ENCODE measurements at regions not wholly inside any gene's neighbourhood (a gene's known extent, or its start where the extent isn't known, plus 50 kb on each side); places are given as distances from the start of the nearest gene placed in this dataset.

DNA sequence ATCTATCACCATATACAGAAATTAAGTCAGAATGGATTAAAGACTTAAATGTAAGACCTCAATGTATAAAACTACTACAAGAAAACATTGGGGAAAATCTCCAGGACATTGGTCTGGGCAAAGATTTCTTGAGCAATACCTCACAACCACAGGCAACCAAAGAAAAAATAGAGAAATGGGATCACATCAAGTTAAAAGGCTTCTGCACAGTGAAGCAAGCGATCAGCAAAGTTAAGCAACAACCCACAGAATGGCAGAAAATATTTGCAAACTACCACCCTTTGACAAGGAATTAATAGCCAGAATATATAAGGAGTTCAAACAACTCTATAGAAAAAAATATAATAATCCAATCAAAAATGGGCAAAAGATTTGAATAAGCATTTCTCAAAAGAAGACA lies 236.9 kb upstream of the EMCN start:
- Mint-ChIP-seq H3K4me3 (no peak overlapping the region), H3K27me3 (peaks cover 5 to 15% (median 7%) of the 10 kb centered on the region in 3 donors), H3K36me3 (peaks cover 6 to 10% of the 10 kb centered on the region in 2 donors), H3K9me3 (peaks cover 3 to 26% (median 14%) of the 10 kb centered on the region in 7 donors), H3K4me1 (no peaks in the 10 kb centered on the region), H3K27ac (no peak overlapping the region)
- DNase-seq (no peak), ATAC-seq (ENCODE audit: low read depth in 2 of 2) (no peak)

DNA sequence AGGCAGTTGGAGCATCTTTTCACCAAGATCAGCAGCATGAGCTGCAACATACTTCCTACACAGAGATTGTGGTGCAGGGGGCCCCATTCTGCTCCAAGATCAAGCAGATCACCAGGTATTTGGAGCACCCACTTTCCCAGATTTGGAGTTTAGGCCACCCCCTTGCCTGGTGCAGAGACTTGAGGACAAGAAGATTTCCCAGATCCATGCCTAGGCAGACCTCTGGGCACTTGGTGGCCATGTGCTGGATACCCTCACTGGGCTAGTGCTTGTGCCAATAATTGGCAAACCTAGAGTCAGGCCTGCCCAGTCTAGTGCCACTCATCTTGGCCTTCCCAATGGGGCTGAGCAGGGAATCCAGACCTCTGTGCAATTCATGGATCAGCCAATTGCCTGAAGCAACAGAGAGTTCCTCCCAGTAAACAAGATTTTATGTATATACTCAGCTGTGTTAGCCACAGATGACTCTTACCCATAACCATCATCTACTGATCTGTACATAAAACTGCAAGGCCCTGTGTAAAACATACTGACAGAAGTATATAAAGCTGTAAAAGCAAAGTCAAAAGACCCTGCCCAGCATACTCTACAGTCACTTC lies 228.4 kb upstream of the EMCN start:
- DNase-seq (no peak), ATAC-seq (ENCODE audit: low read depth in 2 of 2) (no peak)
- Mint-ChIP-seq H3K4me3 (no peak overlapping the region), H3K9me3 (peaks cover 0 to 2% (median 0%) of the 10 kb centered on the region in 7 donors), H3K36me3 (no peaks in the 10 kb centered on the region), H3K27me3 (peaks cover 0 to 8% (median 7%) of the 10 kb centered on the region in 3 donors), H3K4me1 (no peaks in the 10 kb centered on the region), H3K27ac (no peak overlapping the region)

DNA sequence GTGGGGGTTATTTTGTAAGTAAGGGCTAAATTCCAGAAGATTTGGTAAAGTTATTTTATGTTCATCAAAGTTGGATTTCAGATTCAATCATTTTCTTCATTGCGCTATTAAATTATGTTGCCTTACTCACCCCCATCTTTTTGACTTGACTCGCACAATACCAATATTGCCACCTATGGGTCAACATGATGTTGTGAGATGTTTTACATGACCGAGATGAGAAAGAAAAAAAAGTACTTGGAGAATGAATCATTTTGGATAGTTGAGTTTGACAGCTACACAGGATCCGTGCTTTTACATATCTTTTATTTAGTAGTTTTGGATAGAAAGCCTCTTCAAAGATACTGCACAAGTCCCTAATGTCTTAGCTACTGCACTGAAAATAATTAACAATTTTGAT lies 224.2 kb upstream of the EMCN start:
- Mint-ChIP-seq H3K27ac (no peak overlapping the region), H3K4me1 (no peaks in the 10 kb centered on the region), H3K27me3 (peaks cover 0 to 18% (median 4%) of the 10 kb centered on the region in 3 donors), H3K4me3 (no peak overlapping the region), H3K9me3 (no peaks in the 10 kb centered on the region), H3K36me3 (no peaks in the 10 kb centered on the region)
- ATAC-seq (ENCODE audit: low read depth in 2 of 2): no peak
- no peak for DNase-seq

DNA sequence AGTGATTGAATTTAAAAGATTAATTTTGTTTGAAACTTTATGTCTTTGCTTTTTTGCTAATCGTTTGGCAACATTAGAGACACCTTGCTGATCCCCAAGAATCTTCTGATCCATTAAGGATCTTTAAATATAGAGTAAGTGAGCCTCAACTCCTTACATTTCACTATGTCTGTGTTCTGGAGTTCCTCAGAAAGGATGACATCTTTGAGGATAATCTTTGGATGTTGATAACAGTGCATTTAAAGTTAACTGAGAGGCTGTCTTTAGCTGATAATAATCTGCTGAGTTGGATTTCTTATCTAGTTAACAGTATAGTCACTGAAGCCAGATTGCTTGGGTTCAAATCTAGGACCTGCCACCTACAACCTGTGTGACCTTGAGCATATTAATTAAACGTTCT lies 221.6 kb upstream of the EMCN start:
- ATAC-seq (ENCODE audit: low read depth in 2 of 2): no peak
- Mint-ChIP-seq H3K27ac (no peak overlapping the region), H3K4me3 (no peak overlapping the region), H3K36me3 (no peaks in the 10 kb centered on the region), H3K27me3 (peaks cover 0 to 18% (median 4%) of the 10 kb centered on the region in 3 donors), H3K9me3 (peaks cover 0 to 7% (median 0%) of the 10 kb centered on the region in 7 donors), H3K4me1 (no peaks in the 10 kb centered on the region)
- DNase-seq: no peak

DNA sequence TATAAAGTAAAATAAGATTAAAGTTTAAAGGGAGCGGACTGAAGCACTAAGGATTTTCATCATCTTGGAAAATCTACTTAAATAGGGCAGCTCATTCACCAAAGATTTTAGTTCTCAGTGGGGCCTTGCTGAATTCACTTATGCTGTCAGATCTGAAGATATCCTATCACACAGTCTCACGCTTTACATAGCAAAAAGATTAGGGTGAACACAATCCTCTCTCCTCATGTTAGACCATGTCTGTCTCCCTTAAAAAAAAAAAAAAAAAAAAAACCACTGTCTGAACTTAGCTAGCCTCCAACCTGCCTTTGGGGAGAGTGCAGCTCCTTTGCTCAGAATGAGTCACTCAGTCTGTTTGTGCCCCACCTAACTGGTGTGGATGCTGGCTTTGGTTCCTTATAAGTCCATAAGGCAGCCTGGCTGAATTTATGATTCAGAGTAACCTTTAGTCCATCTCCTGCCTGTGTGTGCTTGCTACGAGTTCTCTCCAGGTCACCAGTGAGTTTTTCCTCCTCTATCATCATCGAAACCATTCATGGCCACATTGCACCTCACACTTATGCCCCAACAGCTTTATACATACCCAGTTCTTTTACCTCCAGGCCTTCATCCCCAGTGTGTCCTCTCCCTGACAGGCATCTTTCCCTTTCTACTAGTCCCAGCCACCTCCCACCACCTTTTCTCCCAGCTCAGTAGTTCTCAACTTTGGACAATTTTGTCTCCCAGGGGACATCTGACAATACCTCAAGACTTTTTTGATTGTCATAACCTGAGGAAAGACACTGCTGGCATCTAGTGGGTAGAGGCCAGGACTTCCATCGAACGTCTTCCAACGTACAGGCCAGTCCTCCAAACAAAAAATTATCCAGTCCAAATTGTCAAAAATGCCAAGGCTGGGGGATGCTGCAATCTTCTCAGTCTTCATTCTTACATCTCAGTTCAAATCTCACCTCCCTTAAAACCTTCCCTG lies 220.7 kb upstream of the EMCN start:
- Mint-ChIP-seq H3K4me1 (no peaks in the 10 kb centered on the region), H3K9me3 (peaks cover 2 to 16% (median 4%) of the 10 kb centered on the region in 7 donors), H3K4me3 (no peak overlapping the region), H3K36me3 (peaks cover 0 to 7% of the 10 kb centered on the region in 2 donors), H3K27me3 (peaks cover 0 to 18% (median 4%) of the 10 kb centered on the region in 3 donors), H3K27ac (peak overlapping the region in 1 of 6 donors; percentile 4)
- no peak for DNase-seq
- no peak for ATAC-seq (ENCODE audit: low read depth in 2 of 2)

DNA sequence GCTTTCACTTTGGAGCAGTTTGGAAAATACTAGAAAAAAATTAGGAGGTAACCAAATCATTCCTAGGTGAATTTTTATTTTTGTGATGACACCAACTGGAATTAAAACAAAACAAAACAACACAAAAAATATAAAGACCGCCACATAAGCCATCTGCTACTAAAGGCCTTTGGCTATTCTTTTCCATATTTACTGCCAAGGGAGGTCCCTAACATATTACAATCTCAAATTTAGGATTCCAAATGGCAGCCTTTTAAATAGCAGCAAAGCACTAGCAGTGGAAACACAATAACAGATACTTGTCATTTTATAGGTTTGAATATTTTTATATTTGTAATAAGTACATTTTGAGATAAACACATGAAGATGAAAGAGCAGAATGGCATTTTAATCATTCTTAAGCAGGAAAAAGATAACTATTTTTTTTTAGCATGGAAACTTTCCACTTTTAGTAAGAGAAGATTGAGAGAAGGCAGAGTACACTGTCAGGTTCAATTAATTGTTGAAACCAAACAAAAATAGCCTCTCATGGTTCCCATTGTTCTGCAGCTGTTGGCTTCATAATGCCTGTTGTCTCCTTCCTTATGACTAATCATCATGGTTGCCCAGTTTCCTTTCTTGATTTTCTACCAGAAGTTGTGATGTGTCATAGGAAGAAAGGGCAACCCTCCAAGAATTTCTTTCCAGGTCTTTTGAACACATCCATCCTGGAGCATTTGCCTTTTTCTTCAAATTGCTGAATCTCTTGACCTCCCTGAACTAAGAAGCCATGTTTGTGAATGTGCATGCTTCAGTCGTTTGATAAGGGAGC lies 219.0 kb upstream of the EMCN start:
- ATAC-seq (ENCODE audit: low read depth in 2 of 2): no peak
- Mint-ChIP-seq H3K9me3 (peaks cover 2 to 21% (median 6%) of the 10 kb centered on the region in 7 donors), H3K4me1 (no peaks in the 10 kb centered on the region), H3K36me3 (peaks cover 0 to 8% of the 10 kb centered on the region in 2 donors), H3K4me3 (no peak overlapping the region), H3K27ac (no peak overlapping the region), H3K27me3 (peaks cover 0 to 18% (median 4%) of the 10 kb centered on the region in 3 donors)
- no peak for DNase-seq

DNA sequence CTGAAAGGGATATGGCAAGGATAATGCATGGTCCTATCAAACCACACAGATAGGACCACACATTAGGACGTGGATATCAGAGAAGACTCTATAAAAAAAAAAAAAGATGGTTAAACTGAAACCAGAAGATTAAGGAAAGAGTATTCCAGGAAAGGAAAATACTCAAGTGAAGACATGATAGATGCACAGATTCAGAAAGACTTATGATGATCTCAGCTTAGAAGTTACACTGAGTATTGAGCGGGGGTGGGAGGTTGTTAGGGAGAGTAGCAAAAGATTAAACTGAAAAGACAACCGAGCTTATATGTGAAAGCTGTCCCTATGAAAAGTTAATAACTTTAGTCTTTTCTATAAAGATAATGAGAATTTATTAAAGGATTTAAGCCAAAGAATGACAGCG lies 211.0 kb upstream of the EMCN start:
- Mint-ChIP-seq H3K4me3 (no peak overlapping the region), H3K9me3 (peaks cover 2 to 15% (median 8%) of the 10 kb centered on the region in 7 donors), H3K27ac (no peak overlapping the region), H3K27me3 (peaks cover 0 to 6% (median 0%) of the 10 kb centered on the region in 3 donors), H3K4me1 (no peaks in the 10 kb centered on the region), H3K36me3 (peaks cover 0 to 4% of the 10 kb centered on the region in 2 donors)
- DNase-seq: no peak
- no peak for ATAC-seq (ENCODE audit: low read depth in 2 of 2)

DNA sequence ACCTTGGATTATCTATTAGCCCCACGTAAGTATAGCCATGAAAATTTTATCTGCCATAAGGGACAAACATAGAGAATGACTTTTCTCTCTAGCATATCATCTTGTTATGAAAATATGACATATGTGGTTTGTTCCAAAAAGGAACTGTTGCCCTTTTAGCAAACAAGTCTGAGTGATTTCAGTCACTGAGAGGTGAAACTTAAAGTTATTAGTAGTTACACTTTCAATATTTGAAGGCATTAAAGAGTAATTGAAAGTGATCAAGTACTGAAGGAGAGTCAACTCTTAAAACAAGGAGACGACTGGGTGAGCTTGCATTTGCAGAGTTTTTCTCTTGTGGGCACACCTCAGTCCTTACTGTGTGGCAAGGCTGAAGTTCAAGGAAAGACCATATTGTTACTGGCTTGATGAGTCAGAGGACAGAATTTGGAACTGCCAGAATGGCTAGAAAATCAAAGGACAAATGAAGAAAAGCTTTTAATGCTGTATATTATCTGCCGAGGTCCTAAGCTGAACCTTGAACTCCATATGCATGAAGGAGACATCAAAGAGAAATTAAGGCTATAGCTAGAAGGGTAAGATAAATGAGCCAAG lies 205.1 kb upstream of the EMCN start:
- Mint-ChIP-seq H3K4me3 (no peak overlapping the region), H3K36me3 (peaks cover 0 to 17% of the 10 kb centered on the region in 2 donors), H3K9me3 (peaks cover 4 to 33% (median 13%) of the 10 kb centered on the region in 7 donors), H3K4me1 (no peaks in the 10 kb centered on the region), H3K27me3 (peaks cover 0 to 19% (median 0%) of the 10 kb centered on the region in 3 donors), H3K27ac (no peak overlapping the region)
- ATAC-seq (ENCODE audit: low read depth in 2 of 2) (no peak), DNase-seq (no peak)

DNA sequence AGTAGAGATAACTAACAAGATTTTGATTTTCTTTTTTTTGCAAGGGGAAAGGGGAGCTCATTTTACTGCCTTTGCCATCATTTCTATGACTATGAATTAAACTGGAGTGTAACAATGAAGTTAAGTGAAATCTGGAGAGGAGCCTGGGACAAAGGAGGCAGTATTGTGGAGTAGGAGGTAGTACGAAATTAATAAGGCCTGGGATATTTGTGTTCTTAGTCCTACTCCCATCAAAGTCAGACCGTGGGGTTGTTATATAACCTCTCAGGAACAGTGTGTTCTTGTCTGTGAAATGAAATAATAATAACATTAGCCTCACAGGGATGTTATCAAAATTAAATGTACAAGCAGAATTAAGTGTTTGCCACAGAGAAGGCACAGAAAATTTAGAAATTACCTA lies 204.3 kb upstream of the EMCN start:
- H3K4me3 Mint-ChIP-seq: no peak overlapping the region
- ATAC-seq (ENCODE audit: low read depth in 2 of 2): no peak
- peaks cover 0 to 17% of the 10 kb centered on the region in 2 donors for H3K36me3 Mint-ChIP-seq

DNA sequence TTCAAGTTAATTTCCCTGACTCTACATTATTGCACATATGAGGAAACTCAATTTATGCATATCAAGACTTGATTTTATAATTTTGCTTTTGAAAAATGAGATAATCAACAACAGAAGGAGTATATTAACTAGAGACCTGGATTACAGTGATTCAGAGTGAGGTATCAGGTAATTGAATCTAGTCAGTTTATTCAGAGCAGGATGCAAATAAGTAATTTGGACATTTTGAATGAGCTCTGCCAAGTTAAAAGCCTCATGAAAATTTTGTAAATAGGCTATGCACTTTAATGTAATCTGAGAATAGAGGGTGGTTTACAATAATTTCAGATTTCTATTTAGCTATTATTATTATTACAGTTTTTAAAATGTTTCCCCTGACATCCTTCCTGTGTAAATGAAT lies 203.7 kb upstream of the EMCN start:
- Mint-ChIP-seq H3K9me3 (peaks cover 4 to 38% (median 13%) of the 10 kb centered on the region in 7 donors), H3K36me3 (peaks cover 0 to 17% of the 10 kb centered on the region in 2 donors), H3K27me3 (peaks cover 0 to 19% (median 0%) of the 10 kb centered on the region in 3 donors), H3K4me3 (no peak overlapping the region), H3K27ac (no peak overlapping the region), H3K4me1 (no peaks in the 10 kb centered on the region)
- DNase-seq: no peak
- ATAC-seq (ENCODE audit: low read depth in 2 of 2): no peak

More for the DNA sequence above, 204.3 kb upstream of the EMCN start:
- no peaks in the 10 kb centered on the region for H3K4me1 Mint-ChIP-seq
- peaks cover 4 to 37% (median 13%) of the 10 kb centered on the region in 7 donors for H3K9me3 Mint-ChIP-seq
- H3K27me3 Mint-ChIP-seq: peaks cover 0 to 19% (median 0%) of the 10 kb centered on the region in 3 donors
- no peak overlapping the region for H3K27ac Mint-ChIP-seq
- no peak for DNase-seq

DNA sequence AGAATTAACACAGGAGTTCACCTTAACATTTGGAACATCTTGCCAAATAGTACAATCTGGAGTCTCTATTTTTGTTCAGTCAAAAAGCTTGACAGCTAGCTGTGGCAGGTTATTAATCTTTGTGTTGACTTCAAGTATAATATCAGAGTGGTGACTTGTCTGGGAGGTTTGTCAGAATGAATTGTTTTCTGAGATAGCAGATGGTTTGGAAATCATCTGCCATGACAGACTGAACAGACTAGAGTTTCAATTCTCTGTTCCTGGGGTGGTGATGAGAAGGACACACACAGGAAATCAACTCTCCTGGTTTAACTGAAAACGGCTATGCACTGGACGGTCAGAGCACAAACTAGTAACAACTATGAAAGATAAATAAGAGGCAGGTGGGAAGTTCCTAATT lies 203.3 kb upstream of the EMCN start:
- ATAC-seq (ENCODE audit: low read depth in 2 of 2) (no peak), DNase-seq (no peak)
- H3K4me3 Mint-ChIP-seq: no peak overlapping the region
- H3K36me3 Mint-ChIP-seq: peaks cover 0 to 17% of the 10 kb centered on the region in 2 donors
- H3K27me3 Mint-ChIP-seq: peaks cover 0 to 19% (median 0%) of the 10 kb centered on the region in 3 donors
- H3K27ac Mint-ChIP-seq: no peak overlapping the region
- peaks cover 4 to 42% (median 14%) of the 10 kb centered on the region in 7 donors for H3K9me3 Mint-ChIP-seq
- H3K4me1 Mint-ChIP-seq: no peaks in the 10 kb centered on the region

DNA sequence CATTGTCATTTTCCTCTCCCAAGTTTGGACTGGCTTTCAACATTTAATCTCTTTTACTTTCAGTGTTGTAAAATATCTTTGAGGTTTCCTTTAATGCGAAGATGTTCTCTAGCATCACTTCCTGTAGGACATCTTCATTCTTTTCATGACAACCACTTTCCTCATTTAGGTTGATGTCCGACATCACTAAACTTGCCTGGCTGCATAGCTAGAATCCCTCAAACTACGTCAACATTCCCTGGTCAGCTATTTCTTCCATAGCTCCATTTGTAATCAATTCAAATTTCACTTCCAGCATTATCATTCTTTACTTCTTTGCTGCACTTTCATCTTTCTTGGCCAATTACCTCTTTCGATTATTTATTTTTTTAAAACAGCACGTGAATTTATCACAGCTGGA lies 198.6 kb upstream of the EMCN start:
- peaks cover 0 to 11% (median 0%) of the 10 kb centered on the region in 3 donors for H3K27me3 Mint-ChIP-seq
- no peak overlapping the region for H3K4me3 Mint-ChIP-seq
- peaks cover 0 to 10% of the 10 kb centered on the region in 2 donors for H3K36me3 Mint-ChIP-seq
- H3K27ac Mint-ChIP-seq: no peak overlapping the region
- no peaks in the 10 kb centered on the region for H3K4me1 Mint-ChIP-seq
- ATAC-seq (ENCODE audit: low read depth in 2 of 2) (no peak), DNase-seq (no peak)
- H3K9me3 Mint-ChIP-seq: peaks cover 2 to 39% (median 16%) of the 10 kb centered on the region in 7 donors

DNA sequence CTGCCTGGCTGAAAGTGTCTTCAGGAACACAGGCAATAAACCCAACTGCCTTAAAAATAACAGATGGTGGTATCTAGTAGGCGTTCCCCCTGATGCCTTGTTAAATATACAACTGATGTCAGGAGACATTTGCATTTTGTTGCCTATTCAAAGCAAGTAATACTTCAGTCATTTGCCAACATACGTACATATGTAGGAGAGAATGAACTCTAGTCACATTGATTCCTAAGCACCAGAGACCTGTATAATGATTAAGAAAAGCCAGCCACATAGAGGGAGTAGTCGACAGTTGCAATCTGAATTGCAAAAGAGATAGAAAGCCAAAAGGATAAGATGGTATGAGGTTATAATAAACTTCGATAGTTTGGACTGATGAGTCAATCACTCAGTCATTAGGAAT lies 191.0 kb upstream of the EMCN start:
- no peaks in the 10 kb centered on the region for H3K27me3 Mint-ChIP-seq
- H3K4me1 Mint-ChIP-seq: no peaks in the 10 kb centered on the region
- DNase-seq (no peak), ATAC-seq (ENCODE audit: low read depth in 2 of 2) (no peak)
- H3K27ac Mint-ChIP-seq: no peak overlapping the region
- no peaks in the 10 kb centered on the region for H3K36me3 Mint-ChIP-seq
- no peak overlapping the region for H3K4me3 Mint-ChIP-seq
- H3K9me3 Mint-ChIP-seq: peaks cover 0 to under 1% (median 0%) of the 10 kb centered on the region in 7 donors
